Middle frontal gyrus (tissue), 1 donor: ENCODE measurements at regions not wholly inside any gene's neighbourhood (a gene's known extent, or its start where the extent isn't known, plus 50 kb on each side); places are given as distances from the start of the nearest gene placed in this dataset.
"Not testable (repeated sequence)": the region's sequence is repeated elsewhere in the genome, so short reads cannot be mapped to it uniquely, and the experiment has no call there.

Experiments used
- DNase-seq: peaks from one replicate; pipeline ENCODE4 v3.0.0-alpha.2; 2015; ENCODE audit warnings: low spot score; ENCODE audit errors: extremely low spot score

- DNase-seq: no peak
Observed at GRCh38 chr2:16192416-16193216, 252.3 kb downstream of the MYCN start.

GRCh38 chr2:16191431-16192200 is 251.3 kb downstream of the MYCN start:
- DNase-seq: no peak

DNA sequence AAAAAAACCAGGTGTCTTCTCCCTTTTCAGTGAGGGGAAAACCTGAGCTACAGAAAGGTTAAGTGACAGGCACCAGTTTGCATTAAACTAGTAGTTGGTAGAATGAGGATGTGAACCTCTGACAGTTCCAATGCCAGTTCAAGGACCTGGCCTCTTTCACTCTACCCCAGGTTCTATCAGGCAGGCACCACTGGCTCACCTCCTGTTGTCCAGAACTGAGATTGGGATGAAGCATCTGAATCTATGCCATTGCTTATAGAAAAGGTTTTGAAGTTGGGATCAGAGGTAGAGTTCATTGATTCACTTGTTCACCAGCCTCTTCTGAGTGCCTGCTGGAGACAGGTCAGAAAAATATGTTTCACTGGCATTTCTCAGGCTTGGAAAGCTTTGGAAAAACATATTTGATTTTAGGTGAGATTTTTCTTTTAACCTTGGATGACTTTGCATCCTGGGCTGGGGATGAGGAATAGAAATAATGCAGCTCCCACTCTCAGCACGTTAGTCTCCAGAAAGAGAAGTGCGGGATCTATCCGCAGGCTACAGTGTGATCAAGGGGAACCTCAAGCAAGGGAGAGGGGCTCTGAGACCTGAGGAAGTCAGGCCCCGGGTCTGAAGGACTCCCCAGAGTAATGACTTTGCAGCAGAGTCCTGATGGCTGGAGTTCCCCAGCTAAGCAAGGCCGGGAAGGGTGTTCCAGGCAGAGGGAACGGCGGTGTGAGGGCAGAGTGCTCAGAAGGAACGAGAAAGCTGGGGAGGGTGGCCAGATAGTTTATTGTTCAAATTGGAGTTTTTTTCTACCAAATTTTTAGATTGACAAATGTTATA is 250.3 kb downstream of the MYCN start:
- no peak for DNase-seq

GRCh38 chr2:16189836-16190160 is 249.4 kb downstream of the MYCN start:
- no peak for DNase-seq

- no peak for DNase-seq
Observed at GRCh38 chr2:16189029-16189835, 248.9 kb downstream of the MYCN start.

DNA sequence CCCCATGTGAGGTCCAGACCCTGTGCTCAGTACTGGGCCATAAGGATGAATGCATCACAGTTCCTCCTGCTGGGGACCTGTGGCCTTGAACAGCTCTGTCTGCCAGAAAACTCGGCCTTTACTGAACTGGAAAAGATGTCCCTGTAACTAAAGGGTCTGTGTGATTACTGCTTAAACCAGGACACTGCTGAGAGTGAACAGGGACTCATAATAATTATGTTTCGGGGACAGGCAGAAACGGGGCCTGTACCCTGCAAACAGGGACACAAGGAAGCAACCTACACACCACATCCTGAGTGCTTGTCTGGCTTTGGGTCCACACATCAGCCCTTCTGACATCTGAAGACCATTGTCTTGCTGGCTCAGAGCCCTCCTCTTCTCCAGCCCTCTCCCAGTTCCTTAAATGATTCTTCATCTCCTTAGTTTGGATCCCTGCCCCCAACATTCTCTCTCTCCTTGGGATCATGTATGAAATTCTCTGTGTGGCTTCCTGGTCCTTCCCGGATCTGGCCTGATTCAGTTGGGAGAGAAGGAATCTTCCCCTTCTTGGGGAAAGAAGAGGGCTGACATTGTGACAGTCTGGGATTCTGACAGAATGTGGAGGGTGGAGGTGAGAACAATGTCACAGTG is 248.0 kb downstream of the MYCN start:
- no peak for DNase-seq

GRCh38 chr2:16187482-16187817 is 247.1 kb downstream of the MYCN start:
- no peak for DNase-seq

GRCh38 chr2:16186661-16187481 is 246.5 kb downstream of the MYCN start:
- no peak for DNase-seq

DNA sequence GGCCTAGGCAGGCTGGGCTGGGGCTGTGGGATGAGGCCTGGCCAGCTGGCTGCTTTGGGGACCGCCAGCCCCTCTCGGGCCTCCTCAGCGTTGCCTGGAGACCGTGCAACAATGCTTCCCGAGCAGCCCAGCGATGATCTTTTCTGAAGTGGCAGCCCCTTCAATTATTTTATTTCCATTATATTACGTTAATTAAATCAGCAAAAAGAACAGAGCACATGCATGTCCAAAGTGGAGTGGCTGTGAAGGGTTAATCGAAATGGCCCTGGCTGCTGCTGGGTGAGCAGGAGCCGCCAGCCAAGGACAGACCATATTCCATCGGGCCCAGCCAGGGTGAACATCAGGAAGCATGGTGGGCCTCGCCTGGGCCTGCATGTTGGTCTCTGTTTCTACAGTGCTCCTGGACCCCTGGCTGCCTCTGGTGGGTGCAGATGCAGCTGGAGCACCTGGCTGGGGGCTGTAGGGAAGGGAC is 245.5 kb downstream of the MYCN start:
- no peak for DNase-seq

- DNase-seq: no peak
Observed at GRCh38 chr2:16184945-16185660, 244.8 kb downstream of the MYCN start.

DNA sequence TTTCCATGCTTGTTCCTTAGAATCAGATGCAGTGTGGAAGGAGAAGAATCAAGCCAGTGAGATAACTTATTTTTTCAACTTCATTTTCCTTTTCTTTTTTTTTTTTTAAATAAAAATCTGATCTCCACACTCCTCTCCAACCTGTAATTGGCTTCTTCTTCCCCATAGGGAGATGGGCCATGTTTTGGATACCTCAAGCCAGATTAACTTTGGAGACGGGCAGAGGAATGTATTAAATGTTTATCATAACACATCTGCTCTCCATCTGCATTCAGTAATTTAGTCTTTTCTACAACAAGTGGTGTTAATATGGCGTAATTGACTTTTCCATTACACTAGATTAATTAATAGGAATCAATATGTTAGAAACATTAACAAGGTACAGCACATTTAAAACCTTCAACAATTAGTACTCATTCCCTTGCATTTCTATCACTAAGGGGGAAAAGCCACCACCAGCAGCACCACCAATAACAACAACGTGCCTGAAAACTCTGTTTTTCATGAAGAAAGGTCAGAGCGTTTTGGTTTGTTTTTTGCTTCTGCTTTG is 244.1 kb downstream of the MYCN start:
- no peak for DNase-seq

DNA sequence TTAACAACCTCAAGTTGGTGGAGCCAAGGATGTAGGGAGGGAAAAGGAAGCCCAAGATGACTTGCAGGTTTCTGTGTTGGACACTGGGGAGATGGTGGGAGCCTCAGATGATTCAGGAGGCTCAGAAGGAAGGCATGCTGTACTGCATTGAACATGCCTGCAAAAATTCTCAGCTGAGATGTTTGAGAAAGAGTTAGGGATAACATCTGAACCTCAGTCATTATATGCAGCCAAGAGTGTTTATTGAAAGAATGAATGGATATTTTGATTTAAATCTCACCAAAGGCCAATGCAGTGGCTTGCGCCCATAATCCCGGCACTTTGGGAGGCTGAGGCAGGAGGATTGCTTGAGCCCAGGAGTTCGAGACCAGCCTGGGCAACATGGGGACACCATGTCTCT is 243.0 kb downstream of the MYCN start:
- no peak for DNase-seq

- no peak for DNase-seq
Observed at GRCh38 chr2:16182841-16183240, 242.5 kb downstream of the MYCN start.

DNA sequence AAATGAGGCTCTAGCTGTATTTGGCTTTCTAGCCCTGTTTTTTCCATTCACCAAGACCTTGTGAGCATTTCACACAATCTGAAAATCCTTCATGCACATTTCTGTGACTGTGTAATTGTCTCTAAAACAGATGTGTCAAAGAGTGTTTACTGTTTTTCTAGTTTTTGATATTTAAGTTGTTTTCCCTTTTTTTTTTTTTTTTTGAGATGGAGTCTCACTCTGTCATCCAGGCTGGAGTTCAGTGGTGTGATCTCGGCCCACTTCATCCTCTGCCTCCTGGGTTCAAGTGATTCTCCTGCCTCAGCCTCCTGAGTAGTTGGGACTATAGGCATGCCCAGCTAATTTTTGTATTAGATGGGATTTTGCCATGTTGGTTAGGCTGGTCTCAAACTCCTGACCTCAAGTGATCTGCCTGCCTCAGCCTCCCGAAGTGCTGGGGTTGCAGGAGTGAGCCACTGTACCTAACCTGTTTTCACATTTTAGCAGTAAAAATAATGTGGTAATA is 242.0 kb downstream of the MYCN start:
- DNase-seq: not testable (repeated sequence)

DNA sequence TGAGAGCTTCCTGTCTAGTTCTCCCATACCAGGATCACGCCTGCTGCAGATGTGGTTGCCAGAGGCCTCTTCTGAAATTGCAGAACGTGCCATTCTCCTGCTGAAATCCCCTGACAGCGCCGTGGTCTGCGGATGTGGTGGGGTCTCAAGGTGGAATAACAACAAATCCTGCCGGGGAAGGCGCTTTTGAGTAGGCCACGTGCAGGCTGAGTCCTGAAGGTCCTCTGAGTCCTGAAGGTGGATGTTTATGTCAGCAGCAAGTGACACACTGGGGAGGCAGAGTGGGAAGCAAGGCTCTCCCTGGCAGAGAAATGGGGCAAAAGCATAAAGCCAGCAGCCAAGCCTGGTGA is 241.4 kb downstream of the MYCN start:
- DNase-seq: no peak

GRCh38 chr2:16181062-16181740 is 240.9 kb downstream of the MYCN start:
- DNase-seq: no peak

DNA sequence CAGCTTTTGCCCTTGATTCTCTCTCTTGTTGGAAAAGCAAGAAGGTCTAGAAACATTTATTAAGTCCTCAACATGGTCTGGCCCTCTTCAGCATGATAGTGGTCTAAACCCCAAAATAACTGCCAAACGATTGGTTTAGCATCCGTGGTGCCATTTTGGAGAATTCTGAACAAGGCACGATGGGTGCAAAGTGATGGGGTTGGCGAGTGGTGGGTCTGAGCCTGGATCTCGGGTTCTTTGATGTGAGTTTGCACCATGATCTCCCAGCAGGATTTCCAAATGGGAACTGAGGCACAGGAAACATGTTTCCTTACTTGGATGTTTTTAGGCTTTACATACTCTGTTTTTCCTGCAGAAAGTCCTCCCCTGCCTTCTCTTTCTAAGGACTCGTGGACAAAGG is 240.3 kb downstream of the MYCN start:
- DNase-seq: no peak

GRCh38 chr2:16179701-16180416 is 239.5 kb downstream of the MYCN start:
- DNase-seq: no peak
